Body of pancreas (tissue), 4 donors: ENCODE measurements at regions not wholly inside any gene's neighbourhood (a gene's known extent, or its start where the extent isn't known, plus 50 kb on each side); places are given as distances from the start of the nearest gene placed in this dataset.

Experiments
- CTCF ChIP-seq, 7 experiments: fragments of 450-650 bp in 4 of 7; fragments of 200-600 bp in 3 of 7; sonication (generic) in 3 of 7; IDR thresholded peaks; one replicate each; pipeline ENCODE4 v1.5.1; 2016 to 2019; ENCODE audit warnings: antibody characterized with exemption in 7 of 7
- POLR2A ChIP-seq, 3 donors: fragments of 450-650 bp; IDR thresholded peaks; one replicate each; pipeline ENCODE4 v1.6.1; 2016; ENCODE audit warnings: antibody characterized with exemption in 3 of 3, mild to moderate bottlenecking in 2 of 3

- TF ChIP-seq CTCF (IDR thresholded peaks at IDR 0.05): no peak
- TF ChIP-seq POLR2A (IDR thresholded peaks at IDR 0.05): no peak
These were observed 92.8 kb upstream of the ZNF516 start for GRCh38 chr18:76587879-76588271.
